ENCODE measurements at regions not wholly inside any gene's neighbourhood (a gene's known extent, or its start where the extent isn't known, plus 50 kb on each side); places are given as distances from the start of the nearest gene placed in this dataset.
A peak's percentile ranks its signal among the peaks of the same experiment; 100 is the strongest.
"Not testable (repeated sequence)": the region's sequence is repeated elsewhere in the genome, so short reads cannot be mapped to it uniquely, and the experiment has no call there.

DNA sequence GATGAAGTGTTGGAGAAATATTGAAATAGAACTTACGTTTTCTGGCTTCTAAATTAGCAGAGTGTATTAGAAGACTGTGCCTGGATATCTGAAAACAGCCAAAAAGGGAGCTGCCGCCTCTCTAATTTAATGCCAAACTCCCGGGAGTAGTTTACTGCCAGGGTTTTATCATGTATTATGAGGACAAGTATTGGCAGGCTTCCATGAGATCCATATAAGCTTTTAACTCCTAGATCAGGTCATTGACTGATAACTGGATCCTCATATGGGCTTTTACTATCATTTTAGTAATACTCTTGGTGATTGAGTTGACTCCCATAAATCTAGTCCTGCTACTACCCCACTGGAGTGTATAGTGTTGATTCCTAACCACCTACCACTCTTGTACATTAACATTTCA is 178.4 kb upstream of the CXADR start:
- DNase-seq (ENCODE audit: low spot score), result no peak

DNA sequence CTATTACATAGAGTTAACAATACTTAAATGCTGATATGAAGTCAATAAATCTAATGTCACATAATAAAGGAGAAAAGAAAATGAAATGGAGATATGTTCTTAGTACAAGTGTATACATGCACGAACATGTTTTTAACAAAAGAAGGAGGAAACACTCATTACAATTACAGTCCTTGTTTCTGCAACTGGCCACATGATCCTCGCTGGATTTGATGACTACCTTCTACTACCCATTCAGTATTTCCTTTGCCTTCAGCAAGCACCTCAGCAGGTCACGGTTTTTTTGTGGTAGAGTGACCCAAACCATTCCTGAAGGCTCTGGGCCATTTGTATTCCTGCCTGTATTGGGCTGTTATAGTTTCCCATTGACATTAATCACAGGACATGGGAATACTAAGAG is 172.8 kb upstream of the CXADR start:
- no peak for DNase-seq (ENCODE audit: low spot score)

DNA sequence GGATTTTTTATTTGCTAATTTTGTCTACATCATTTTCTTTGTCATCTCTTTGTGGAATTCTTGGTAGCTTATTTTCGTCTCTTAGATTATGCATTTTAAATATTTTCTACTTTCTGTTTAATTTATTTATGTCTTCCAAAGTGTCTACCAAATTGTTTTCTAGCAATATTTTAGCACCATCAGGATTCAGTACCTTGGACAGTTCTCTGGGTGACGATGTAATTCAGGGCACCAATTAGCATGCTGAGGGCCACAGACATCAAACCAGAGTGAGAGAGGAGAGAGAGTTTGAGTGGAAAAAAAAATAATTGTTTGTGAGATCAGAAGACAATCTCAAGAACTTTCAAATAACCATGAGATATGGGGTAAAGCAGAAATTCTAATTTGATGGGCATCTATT is 169.8 kb upstream of the CXADR start:
- peak; percentile 51 for DNase-seq (ENCODE audit: low spot score)

DNA sequence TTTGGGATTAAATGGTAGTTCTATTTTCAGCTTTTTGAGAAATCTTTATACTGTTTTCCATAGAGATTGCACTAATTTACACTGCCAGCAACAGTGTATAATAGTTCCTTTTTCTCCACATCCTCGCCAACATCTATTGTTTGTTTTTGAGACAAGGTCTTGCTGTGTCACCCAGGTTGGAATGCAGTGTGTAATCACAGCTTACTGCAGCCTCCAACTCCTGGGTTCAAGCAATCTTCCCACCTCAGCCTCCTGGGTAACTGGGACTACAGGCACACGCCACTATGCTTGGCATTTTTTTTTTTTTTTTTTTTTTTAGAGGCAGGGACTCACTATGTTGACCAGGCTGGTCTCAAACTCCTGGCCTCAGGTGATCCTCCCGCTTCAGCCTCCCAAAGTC is 164.5 kb upstream of the CXADR start:
- no peak for DNase-seq (ENCODE audit: low spot score)

DNA sequence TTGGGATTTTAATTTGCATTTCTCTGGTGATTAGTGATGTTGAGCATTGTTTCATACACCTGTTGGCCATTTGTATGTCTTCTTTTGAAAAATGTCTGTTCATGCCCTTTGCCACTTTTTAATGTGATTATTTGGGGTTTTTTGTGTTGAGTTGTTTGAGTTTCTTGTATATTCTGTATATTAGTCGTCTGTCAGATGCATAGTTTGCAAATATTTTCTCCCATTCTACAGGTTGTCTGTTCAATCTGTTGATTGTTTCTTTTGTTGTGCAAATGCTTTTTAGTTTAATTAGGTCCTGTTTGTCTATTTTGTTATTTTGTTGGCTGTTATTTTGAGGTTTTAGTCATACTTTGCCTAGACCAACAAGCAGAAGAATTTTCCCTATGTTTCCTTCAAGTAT is 164.0 kb upstream of the CXADR start:
- DNase-seq (ENCODE audit: low spot score), result no peak

DNA sequence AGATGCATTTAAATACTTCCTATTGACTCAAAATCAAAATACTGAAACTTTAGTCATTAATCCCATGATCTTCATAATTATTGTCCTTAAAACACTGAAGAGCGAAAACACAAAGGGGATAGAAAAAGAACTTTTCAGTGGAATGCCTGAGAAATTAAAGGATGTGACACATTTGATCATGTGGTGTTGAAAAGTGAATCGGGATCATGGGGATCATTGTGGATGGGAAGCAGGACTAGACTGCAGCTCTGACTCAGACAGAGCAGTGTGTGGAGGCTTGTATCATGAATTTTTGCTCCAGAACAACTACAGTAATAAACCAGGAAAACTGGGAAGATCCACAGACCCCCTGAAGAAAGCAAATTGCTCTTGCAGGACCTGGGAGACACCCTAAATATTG is 161.1 kb upstream of the CXADR start:
- no peak for DNase-seq (ENCODE audit: low spot score)

DNA sequence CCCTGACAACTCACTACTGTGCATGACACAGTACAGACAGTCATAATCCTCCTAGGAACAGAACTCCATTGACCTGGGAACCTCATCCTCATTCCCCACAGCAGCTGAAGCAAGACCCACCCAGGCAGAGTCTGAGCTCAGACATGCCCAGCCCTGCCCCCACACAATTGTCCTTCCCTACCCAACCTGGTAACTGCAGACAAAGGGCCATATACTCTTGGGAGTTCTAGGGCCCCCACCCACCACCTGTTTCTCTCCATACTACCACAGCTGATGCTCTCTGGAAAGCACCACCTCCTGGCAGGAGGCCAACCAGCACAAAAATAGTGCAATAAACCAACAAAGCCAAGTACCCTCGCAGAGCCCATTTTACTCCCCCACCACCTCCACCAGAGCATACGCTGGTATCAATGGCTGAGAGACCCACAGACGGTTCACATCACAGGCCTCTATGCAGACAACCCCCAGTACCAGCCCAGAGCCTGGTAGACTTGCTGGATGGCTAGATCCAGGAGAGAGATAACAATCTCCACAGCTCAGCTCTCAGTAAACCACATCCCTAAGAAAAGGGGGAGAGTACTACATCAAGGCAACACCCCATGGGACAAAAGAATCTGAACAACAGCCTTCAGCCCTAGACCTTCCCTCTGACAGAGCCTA is 159.7 kb upstream of the CXADR start:
- no peak for DNase-seq (ENCODE audit: low spot score)

DNA sequence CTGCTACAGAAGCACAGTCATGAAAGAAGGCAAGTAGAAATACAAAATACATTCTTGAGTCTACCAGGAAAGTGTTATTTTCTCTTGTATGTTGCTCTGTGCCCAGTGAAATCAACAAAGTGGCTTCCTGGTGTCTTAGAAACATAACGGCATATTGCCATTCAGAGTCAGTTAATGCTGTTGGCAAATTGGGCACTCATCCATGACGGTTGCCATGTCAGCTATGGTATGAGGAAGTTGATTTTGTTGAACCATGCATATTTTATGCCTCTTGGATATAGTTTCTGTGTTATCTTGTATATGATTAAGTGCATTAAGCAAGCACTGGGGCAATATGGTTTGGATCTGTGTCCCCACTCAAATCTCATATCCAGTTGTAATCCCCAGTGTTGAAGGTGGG is 153.1 kb upstream of the CXADR start:
- DNase-seq (ENCODE audit: low spot score), result no peak

DNA sequence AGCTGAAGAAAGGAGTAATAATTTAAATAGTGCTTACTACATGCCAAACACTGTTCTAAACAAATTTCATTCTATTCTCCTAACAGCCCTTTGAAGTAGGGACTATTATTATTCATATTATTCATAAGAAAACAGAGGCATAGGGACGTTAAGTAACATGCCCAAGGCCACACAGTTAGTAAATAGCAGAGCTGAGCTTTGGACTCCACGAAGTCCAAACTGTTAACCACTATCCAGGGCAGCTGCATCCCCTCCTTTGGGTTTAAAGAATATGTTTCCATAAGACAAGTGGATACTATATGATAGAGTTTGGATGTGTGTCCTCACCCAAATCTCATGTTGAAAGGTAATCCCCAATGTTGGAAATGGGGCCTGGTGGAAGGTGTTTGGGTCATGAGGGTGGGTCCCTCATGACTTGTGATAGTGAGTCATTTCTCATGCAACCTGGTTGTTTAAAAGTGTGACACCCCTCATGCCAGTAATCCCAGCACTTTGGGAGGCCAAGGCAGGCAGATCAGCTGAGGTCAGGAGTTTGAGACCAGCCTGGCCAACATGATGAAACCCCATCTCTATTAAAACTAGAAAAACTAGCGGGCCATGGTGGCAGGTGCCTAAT is 144.0 kb upstream of the CXADR start:
- DNase-seq (ENCODE audit: low spot score), result no peak

DNA sequence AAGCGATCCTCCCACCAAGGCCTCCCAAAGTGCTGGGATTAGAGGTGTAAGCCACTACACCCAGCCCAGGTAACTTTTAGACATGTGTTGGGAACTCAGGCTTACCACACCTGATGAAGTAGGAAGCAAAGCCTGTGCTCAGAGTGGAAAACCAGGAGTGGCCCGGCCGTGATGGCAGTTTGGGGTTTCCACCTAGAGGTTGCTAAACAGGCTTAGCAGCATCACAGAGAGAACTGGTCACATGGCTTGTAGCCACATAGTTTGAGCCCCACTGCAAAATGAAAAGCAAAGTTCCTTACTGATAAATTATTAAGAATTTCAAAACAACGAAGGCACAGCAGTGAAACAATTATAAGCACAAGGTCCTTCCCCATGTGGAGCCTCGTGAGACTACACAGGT is 142.6 kb upstream of the CXADR start:
- DNase-seq (ENCODE audit: low spot score), result no peak

DNA sequence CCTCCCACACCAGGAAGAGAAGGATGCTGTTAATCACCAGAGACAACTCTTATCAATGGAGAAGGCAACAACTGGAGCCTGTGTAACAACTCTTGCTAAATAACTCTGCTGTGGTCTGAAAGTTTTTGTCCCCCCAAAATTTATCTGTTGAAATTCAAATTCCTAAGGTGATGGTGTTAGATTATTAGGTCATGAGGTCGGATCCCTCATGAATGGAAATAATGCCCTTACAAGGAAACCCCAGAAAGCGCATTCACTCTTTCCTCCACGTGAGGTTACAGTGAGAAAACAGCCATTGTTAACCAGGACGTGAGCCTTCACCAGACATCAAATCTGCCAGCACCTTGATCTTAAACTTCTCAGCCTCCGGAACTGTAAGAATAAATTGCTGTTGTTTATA is 141.9 kb upstream of the CXADR start:
- no peak for DNase-seq (ENCODE audit: low spot score)

DNA sequence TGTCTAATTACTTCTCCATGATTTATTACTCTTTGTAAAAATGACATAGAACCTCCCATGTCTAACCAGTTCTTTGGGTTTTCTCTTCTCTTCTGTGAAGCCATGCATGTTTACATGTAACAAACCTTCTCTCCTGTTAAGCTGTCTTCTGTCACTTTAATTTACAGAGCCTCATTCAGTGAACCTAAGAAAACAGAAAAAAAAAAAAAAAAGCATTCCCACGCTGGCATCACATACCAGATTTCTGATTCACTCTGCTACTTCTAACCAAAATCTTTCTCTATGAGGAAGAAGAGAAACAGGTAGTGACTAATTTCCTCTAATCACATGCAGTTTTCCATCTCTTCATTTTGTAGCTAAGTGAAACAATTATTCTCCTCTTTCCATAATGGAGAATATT is 141.4 kb upstream of the CXADR start:
- peak; percentile 68 for DNase-seq (ENCODE audit: low spot score)

DNA sequence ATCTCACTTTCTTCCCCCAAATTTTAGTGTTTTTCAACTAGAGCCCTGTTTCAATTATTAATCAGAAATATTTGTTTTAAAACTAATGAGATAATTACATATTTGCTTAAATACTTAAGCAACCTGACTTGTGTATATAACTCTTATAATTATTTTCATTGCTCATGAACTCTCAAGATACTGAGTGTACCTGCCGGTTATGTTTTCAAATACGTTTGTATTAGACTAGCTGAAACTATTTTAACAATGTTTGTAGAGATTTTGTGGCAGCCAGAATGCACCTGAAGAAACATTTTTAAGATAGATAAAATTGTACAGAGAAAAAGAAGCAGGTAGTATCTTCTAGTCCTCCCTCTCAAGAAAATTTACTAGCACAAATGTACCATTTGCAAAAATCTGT is 140.6 kb upstream of the CXADR start:
- DNase-seq (ENCODE audit: low spot score), result no peak

DNA sequence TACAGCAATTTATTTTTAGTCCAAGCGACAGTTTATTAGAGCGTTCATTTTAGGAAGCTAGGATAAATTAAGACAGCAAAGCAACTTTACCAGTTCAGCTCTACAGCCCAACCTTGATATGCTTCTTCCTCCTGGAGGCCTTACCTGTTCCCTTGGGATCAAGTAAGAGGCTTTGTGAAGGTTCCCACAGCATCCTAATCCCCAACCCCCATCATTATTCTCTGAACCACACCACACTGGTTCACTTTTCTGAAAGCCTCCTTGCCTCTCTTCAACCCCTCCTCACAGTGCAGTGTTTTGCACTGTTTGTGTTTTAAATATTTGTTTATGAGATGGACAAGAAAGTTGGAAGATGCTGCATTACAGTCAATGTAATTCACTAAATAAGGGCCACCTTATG is 126.3 kb upstream of the CXADR start:
- no peak for DNase-seq (ENCODE audit: low spot score)

DNA sequence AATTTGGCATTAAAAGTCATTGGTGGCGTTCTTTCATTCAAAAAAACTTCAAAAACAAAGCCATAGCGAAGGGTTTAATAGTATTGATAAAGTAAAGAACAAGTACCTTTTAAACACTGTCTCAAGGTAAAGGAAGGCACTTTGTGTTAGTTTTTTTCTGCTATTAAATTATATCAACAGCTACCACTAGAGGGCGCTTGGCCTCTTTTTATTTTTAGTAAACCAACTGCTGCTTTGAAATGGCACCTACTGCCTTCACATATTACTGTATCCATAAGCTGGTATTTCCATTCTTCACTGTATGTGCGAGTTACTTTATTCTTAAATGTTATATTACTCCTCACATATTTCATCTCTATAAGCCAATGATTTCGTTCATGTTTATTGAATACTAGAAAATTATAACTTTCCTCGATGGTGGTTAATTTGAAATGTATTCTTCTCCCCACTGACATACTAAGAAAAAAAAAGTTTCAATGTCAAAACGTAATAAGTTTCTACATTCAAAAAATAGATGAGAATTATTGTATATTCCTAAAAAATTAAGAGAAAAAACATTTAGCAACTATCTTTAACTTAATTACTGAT is 125.7 kb upstream of the CXADR start:
- DNase-seq (ENCODE audit: low spot score), result peak; percentile 73

DNA sequence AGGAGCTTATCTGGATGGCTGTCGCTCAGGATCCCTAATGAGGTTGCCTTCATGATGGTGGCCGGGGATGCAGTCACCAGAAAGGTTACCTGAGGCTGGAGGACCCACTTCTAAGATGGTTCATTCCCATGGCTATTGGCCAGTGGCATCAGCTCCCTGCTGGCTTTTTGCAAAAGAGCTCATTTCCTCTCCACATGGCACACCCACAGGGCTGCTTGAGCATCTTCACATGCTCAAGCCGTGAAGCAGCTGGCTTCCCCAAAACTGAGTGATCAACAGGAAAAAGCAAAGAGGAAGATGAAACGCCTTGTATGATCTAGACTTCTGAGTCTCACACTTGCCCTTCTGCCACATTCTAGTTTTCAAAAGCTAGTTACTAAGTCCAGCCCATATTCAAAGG is 124.6 kb upstream of the CXADR start:
- no peak for DNase-seq (ENCODE audit: low spot score)

DNA sequence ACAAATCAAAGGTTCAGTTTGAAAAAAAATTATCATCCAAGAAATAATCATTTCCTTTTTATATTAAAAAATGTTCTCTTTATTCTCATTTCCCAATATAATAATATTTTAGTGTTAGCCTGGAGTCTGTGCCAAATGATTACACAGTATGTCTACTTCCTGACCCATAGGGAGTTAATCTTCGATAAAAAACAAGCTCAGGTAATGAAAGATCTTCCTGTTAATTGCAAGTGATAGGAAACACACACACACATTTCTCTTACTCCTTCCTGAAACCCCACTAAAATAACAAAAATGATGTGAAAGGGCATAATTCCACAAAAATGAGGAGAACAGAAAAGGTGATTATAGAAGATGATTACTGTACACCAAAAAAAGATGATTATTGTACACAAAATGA is 123.5 kb upstream of the CXADR start:
- DNase-seq (ENCODE audit: low spot score), result no peak

DNA sequence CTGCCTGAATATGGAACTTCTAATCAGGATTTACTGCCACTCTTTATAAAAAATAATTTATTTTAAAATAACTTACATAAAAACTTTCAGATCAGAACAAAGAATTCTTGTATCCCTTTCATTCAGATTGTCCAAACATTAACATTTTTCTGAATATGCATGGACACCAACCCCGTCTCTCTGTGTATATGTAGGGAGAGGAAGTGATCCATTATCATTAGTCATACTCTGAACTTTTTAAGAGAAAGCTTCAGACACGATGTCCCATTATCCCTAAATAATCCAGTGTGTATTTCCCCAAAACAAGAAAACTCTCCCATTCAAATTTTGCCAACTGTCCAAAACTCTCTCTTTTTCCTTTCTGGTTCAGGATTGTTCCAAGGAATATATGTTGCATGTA is 122.3 kb upstream of the CXADR start:
- DNase-seq (ENCODE audit: low spot score), result no peak

DNA sequence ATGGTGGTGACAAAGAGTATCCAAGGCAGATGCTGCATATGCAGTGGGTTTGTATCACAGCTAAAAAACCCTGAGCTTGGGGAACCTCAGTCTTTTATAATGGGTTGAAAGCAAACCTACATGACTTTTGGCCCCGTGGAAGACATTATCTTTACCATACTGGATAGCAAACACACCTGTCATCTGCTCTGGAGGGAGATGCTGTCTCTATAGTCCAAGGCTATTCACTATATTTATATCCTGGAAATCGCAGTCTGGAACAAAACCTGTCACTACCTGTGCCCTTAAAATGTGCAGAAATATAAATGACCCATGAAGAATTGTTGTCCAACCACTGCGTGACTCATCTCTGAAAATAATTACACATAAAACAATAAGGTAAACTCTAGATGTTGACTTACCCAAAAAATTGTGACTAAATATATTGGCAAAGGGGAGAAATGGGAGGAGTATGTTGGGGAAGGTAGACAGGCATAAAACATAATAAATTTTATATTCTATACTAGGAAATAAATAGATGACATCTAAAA is 121.0 kb upstream of the CXADR start:
- DNase-seq (ENCODE audit: low spot score), result no peak

DNA sequence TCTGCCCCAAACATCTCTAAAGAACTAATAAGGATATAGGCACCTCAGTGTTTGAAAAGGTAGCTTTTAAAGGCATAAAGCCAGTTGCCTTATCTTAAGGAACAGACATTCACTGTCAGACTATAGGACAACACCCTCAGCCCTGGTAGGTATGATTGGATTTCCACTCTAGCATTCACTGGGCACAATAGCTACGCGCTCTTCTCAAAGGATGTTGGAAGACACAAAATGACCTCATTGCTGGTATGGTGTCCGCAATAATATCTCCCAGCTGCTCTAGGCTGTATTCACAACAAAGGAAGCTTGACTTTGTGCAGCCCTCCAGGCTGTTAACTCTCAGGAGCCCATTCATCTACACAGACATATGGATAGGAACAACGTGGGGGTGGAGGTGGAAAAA is 119.4 kb upstream of the CXADR start:
- no peak for DNase-seq (ENCODE audit: low spot score)

DNA sequence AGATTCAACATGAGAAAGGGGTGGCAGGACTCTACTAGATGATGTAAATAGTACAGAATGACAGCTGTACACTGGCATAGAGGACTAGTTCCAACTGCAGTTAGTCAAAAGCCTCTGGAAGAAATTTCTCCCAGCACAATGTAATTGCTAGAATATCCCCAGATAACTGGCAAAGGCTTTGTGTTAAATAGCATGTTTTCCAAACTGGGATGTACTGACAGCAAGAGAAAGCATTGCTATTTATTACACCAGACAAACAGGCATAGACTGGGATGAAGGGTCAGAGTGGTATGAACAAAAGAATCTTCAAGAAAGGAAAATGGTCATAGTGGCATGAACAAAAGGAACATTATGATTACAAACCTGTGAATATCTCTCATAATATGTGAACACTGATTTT is 115.9 kb upstream of the CXADR start:
- no peak for DNase-seq (ENCODE audit: low spot score)

DNA sequence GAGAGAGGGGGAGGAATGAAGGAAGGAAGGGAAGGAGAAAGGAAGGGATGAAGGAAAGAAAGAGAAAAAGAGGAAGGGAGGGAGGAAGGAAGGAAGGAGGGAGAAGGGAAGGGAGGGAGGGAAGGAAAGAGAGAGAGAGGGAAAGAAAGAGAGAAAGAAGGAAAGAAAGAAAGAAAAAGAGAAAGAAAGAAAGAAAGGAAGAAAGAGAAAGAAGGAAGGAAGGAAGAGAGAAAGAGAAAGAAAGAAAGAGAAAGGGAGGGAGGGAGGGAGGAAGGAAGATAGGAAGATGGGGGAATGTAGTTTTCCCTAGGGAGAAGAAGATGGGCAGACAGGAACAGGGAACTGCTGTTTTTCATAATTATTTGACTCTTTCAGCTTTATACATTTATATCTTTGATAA is 115.1 kb upstream of the CXADR start:
- no peak for DNase-seq (ENCODE audit: low spot score)

DNA sequence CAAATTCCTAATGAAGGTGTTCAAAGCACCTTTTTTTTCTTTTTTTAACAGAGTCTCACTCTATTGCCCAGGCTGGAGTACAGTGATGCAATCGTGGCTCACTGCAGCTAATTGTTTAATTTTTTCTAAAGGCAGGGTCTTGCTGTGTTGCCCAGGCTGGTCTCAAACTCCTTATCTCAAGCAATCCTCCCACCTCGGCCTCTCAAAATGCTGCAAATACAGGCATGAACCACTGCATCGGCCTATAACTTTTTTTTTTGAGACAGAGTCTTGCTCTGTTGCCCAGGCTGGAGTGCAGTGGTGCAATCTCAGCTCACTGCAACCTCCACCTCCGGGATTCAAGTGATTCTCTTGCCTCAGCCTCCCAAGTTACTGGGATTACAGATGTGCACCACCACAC is 113.9 kb upstream of the CXADR start:
- DNase-seq (ENCODE audit: low spot score), result not testable (repeated sequence)

DNA sequence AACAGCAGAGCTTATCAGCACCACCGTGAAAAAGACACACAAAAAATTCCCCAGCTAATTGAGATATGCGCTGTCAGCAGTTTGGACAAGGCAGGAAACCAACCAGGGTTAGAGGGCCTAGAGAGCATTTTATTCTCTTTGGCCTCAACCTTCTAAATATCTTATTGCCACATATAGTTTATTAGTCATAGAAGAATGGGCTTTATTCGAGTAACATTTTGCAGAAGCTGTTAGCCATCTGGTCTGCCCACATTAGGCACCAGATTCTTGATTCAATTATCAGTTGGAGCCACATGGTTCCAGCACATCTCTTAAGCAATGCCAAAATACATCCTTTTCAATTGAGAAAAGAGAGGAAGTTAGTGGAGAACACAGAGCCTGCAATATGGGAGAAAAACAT is 109.9 kb upstream of the CXADR start:
- no peak for DNase-seq (ENCODE audit: low spot score)

All from RKO (cell line).